ENCODE measurements at regions not wholly inside any gene's neighbourhood (a gene's known extent, or its start where the extent isn't known, plus 50 kb on each side); places are given as distances from the start of the nearest gene placed in this dataset.

GRCh38 chr3:177513815-177514610 is 316.7 kb upstream of the TBL1XR1 start:
- no peaks in the 10 kb centered on the region for H4K20me1 ChIP-seq (ENCODE audit: insufficient read depth, low read length, poor library complexity, severe bottlenecking)
- H3K9me2 ChIP-seq (replicated peaks; ENCODE audit: low read depth, low read length), result no peaks in the 10 kb centered on the region
- H3K27me3 ChIP-seq (ENCODE audit: insufficient read depth, low read length, poor library complexity, severe bottlenecking), result no peaks in the 10 kb centered on the region
- no peak overlapping the region for H3K9ac ChIP-seq (ENCODE audit: low read depth, low read length, poor library complexity, severe bottlenecking)
- no peak overlapping the region for H2AFZ ChIP-seq (ENCODE audit: low read length)
- H3K79me2 ChIP-seq (ENCODE audit: insufficient read depth, low read length), result no peaks in the 10 kb centered on the region
- no peak overlapping the region for H3K4me2 ChIP-seq (ENCODE audit: low read depth, low read length, poor library complexity, severe bottlenecking)
- TF ChIP-seq CTCF (conservative IDR thresholded peaks at IDR 0.05; ENCODE audit: low read length) (no peak), EZH2phosphoT487 (IDR thresholded peaks at IDR 0.05; ENCODE audit: borderline replicate concordance) (no peak)
- H3K36me3 ChIP-seq (ENCODE audit: insufficient read depth, low read length), result no peaks in the 10 kb centered on the region
- no peaks in the 10 kb centered on the region for H3K9me3 ChIP-seq (ENCODE audit: insufficient read depth, low read depth, low read length)
- peaks cover 19% of the 10 kb centered on the region for H3K4me1 ChIP-seq (ENCODE audit: insufficient read depth, low read length, poor library complexity, severe bottlenecking)
- no peak overlapping the region for H3K4me3 ChIP-seq (ENCODE audit: low read length, poor library complexity, severe bottlenecking)
- no peaks in the 10 kb centered on the region for H3F3A ChIP-seq (ENCODE audit: low read depth)

GRCh38 chr3:177514611-177515499 is 317.6 kb upstream of the TBL1XR1 start:
- Histone ChIP-seq H4K20me1 (ENCODE audit: insufficient read depth, low read length, poor library complexity, severe bottlenecking) (no peaks in the 10 kb centered on the region), H3K4me1 (ENCODE audit: insufficient read depth, low read length, poor library complexity, severe bottlenecking) (peaks cover 19% of the 10 kb centered on the region)

GRCh38 chr3:177515786-177516157 is 318.5 kb upstream of the TBL1XR1 start:
- H3K9ac ChIP-seq (ENCODE audit: low read depth, low read length, poor library complexity, severe bottlenecking), result no peak overlapping the region
- no peaks in the 10 kb centered on the region for H3K9me3 ChIP-seq (ENCODE audit: insufficient read depth, low read depth, low read length)
- no peaks in the 10 kb centered on the region for H3K79me2 ChIP-seq (ENCODE audit: insufficient read depth, low read length)
- peak overlapping the region; percentile 2; the same call in 1 of the 2 replicates for H2AFZ ChIP-seq (ENCODE audit: low read length)
- no peaks in the 10 kb centered on the region for H4K20me1 ChIP-seq (ENCODE audit: insufficient read depth, low read length, poor library complexity, severe bottlenecking)
- H3K4me3 ChIP-seq (ENCODE audit: low read length, poor library complexity, severe bottlenecking), result no peak overlapping the region
- no peaks in the 10 kb centered on the region for H3K9me2 ChIP-seq (replicated peaks; ENCODE audit: low read depth, low read length)
- no peak overlapping the region for H3K4me2 ChIP-seq (ENCODE audit: low read depth, low read length, poor library complexity, severe bottlenecking)
- TF ChIP-seq EZH2phosphoT487 (IDR thresholded peaks at IDR 0.05; ENCODE audit: borderline replicate concordance) (no peak), CTCF (conservative IDR thresholded peaks at IDR 0.05; ENCODE audit: low read length) (no peak)
- H3K4me1 ChIP-seq (ENCODE audit: insufficient read depth, low read length, poor library complexity, severe bottlenecking), result peaks cover 19% of the 10 kb centered on the region
- no peaks in the 10 kb centered on the region for H3F3A ChIP-seq (ENCODE audit: low read depth)
- H3K27me3 ChIP-seq (ENCODE audit: insufficient read depth, low read length, poor library complexity, severe bottlenecking), result no peaks in the 10 kb centered on the region
- H3K36me3 ChIP-seq (ENCODE audit: insufficient read depth, low read length), result no peaks in the 10 kb centered on the region

More at GRCh38 chr3:177514611-177515499, 317.6 kb upstream of the TBL1XR1 start:
- Histone ChIP-seq H3K36me3 (ENCODE audit: insufficient read depth, low read length) (no peaks in the 10 kb centered on the region), H3K4me3 (ENCODE audit: low read length, poor library complexity, severe bottlenecking) (no peak overlapping the region), H3K4me2 (ENCODE audit: low read depth, low read length, poor library complexity, severe bottlenecking) (no peak overlapping the region), H2AFZ (ENCODE audit: low read length) (no peak overlapping the region), H3K9ac (ENCODE audit: low read depth, low read length, poor library complexity, severe bottlenecking) (no peak overlapping the region), H3K79me2 (ENCODE audit: insufficient read depth, low read length) (no peaks in the 10 kb centered on the region), H3F3A (ENCODE audit: low read depth) (no peaks in the 10 kb centered on the region), H3K9me3 (ENCODE audit: insufficient read depth, low read depth, low read length) (no peaks in the 10 kb centered on the region), H3K9me2 (replicated peaks; ENCODE audit: low read depth, low read length) (no peaks in the 10 kb centered on the region), H3K27me3 (ENCODE audit: insufficient read depth, low read length, poor library complexity, severe bottlenecking) (no peaks in the 10 kb centered on the region)
- no peak for TF ChIP-seq EZH2phosphoT487 (IDR thresholded peaks at IDR 0.05; ENCODE audit: borderline replicate concordance)
- TF ChIP-seq CTCF (conservative IDR thresholded peaks at IDR 0.05; ENCODE audit: low read length), result no peak

Measured in Loucy (cell line).